Epidermal melanocyte (primary cell): ENCODE measurements at regions not wholly inside any gene's neighbourhood (a gene's known extent, or its start where the extent isn't known, plus 50 kb on each side); places are given as distances from the start of the nearest gene placed in this dataset.
"Not testable (repeated sequence)": the region's sequence is repeated elsewhere in the genome, so short reads cannot be mapped to it uniquely, and the experiment has no call there.

ENCODE experiments used
- DNase-seq: peaks from one replicate; pipeline ENCODE4 v3.0.0; 2011; ENCODE audit warnings: low spot score; ENCODE audit not compliant: insufficient read length

- DNase-seq: no peak
Observed at GRCh38 chr2:39875182-39875913, 96.3 kb upstream of the THUMPD2 start.

- no peak for DNase-seq
Observed at GRCh38 chr2:39874236-39874635, 95.2 kb upstream of the THUMPD2 start.

DNA sequence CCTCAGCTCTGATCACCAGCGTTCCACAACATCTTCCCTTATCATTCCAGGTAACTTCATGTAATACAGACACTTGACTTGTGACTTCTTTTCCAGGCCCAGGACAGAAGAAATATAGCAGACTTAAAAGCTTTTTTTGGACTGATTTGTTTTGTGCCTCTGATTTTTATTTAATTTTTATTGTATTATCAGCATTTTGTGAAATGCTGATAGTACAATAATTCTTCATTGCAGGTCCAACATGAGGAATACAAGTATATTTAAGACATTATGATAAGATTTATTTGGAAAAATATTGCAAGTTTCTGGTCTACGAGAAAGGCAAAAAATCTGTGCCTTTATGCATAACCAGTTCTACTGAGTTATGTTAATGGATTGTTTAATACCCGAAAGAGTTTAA lies 94.5 kb upstream of the THUMPD2 start:
- DNase-seq: no peak

- DNase-seq: no peak
Observed at GRCh38 chr2:39872748-39873147, 93.7 kb upstream of the THUMPD2 start.

GRCh38 chr2:39871291-39871761 lies 92.3 kb upstream of the THUMPD2 start:
- peak; percentile 52 for DNase-seq

GRCh38 chr2:39870871-39871270 lies 91.8 kb upstream of the THUMPD2 start:
- no peak for DNase-seq

- no peak for DNase-seq
Observed at GRCh38 chr2:39867268-39867667, 88.2 kb upstream of the THUMPD2 start.

GRCh38 chr2:39865751-39866150 lies 86.7 kb upstream of the THUMPD2 start:
- DNase-seq: no peak

DNA sequence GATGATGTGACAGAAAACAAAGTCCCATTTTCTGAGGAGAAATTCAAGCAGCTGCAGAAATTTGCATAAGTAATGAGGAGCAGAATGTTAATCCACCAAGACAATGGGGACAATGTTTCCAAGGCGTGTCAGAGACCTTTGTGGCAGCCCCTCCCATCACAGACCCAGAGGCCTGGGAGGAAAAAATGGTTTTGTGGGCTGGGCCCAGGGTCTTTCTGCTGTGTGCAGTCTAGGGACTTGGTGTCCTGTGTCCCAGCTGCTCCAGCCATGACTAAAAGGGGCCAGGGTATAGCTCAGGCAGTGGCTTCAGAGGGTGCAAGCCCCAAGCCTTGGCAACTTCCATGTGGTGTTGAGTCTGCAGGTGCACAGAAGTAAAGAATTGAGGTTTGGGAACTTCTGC lies 84.6 kb upstream of the THUMPD2 start:
- not testable (repeated sequence) for DNase-seq

DNA sequence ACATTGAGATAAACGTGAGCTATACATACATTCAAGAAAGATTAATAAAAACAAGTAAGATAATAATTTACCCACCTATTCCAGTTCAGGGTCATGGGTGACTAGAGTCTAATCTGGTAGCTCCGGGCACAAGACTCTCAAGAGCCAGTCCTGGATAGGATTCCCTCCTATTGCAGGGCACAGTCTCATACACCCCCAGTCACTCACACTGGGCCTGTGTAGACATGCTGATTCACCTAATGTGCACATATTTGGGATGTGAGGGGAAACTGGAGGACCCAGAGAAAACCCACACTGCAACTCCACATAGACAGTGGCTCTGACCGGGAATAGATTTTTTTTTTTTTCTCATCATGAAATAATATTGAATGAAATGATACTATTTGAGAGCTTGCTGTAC lies 81.5 kb upstream of the THUMPD2 start:
- DNase-seq: no peak

DNA sequence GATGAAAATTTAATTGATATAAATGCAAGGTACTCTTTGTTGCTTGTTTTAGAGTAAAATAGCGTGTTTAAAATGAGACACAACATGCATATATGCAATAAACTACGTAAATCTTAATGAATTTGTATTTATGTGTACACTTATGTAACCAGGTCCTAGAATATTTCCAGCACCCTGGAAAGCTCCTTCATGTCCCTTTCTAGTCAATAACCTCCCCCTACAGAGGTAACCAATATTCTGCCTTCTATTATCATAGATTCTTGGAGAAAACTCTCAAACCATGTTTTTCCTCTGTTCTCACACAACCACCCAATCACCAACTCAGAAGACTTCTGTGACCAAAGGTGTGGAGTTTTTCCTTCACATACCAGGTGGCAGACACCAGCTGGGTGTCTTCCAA lies 79.6 kb upstream of the THUMPD2 start:
- DNase-seq: no peak

GRCh38 chr2:39855856-39856255 lies 76.8 kb upstream of the THUMPD2 start:
- no peak for DNase-seq

DNA sequence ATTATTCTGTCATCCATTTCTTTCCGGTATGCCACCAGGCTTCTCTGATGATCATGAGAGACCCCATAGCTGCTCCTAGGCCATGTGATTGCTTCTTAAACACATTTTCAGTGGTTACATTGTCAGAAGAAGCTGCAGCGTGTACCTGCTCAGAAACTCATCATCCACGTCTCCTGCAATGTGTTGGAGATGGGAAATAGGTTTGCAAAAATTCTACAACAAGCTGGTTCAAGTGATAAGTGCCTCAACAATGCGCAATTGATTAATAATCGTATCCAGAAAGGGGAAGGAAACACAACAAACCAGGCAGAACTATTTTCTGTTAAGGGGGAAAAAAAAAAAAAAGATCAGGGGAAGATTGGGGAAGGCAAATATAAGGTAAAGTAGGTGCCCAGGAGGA lies 75.7 kb upstream of the THUMPD2 start:
- no peak for DNase-seq

GRCh38 chr2:39852831-39853230 lies 73.8 kb upstream of the THUMPD2 start:
- DNase-seq: no peak

DNA sequence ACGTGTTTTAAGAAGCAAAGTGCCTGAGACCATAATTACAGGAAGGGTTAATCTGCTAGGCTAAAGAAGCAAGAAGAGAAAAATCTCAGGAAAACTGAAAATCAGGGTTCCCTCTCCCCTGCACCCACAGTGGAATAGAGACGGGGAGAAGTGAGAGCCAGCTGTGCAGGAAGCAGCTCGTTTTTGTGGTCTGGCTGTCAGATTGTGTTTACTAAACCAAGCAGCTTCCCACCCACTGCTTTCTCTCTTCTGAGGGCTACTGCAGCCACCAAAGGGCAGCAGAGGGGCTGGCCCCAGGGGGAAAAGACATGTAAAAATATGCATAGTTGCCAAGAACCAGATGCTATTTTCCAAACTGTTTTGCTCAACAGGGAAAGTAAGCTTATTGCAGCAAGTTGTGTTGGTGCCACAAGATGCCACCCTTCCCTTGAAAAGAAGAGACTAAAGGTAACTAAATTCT lies 72.6 kb upstream of the THUMPD2 start:
- DNase-seq: no peak

DNA sequence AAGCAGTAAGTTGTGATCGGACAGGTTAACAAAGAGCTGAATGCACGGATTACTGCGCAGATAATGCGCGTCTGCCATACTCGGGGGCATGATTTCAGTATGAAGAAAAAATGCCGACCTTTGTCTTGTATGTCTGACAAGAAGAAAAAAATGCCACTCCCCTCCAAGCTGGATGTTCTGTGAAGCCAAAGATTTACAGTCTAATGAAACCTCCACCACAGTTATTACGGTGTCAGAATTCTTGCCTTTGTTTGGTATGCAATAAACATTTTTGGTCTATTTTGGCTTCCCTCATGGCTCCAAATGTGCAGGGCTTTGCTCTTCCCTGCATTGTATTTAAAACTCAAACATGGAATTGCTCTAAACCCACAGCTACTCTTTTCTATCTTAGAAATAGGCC lies 72.2 kb upstream of the THUMPD2 start:
- DNase-seq: no peak

DNA sequence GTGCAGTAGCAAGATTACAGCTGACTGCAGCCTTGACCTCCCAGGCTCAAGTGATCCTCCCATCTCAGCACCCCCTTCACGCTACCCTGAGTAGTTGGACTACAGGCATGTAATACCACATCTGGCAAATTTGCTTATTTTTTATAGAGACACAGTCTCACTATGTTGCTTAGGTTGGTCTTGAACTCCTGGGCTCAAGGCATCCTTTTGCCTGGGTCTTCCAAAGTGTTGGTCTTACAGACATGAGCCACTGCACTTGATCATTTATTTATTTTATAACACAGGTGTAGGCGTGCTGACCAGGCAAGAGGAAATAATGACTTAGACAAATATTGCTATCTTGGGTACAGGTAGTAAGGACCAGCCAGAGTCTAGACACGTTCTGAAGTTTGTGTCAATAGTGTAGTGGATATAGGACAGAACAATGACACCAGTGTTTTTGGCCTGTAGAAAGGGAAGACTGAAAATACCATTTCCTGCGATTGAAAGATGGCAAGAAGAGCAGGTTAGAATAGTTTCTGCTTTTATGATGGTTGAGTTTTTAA lies 71.0 kb upstream of the THUMPD2 start:
- DNase-seq: no peak

- DNase-seq: no peak
Observed at GRCh38 chr2:39849064-39849463, 70.0 kb upstream of the THUMPD2 start.

GRCh38 chr2:39845460-39846146 lies 66.5 kb upstream of the THUMPD2 start:
- no peak for DNase-seq

DNA sequence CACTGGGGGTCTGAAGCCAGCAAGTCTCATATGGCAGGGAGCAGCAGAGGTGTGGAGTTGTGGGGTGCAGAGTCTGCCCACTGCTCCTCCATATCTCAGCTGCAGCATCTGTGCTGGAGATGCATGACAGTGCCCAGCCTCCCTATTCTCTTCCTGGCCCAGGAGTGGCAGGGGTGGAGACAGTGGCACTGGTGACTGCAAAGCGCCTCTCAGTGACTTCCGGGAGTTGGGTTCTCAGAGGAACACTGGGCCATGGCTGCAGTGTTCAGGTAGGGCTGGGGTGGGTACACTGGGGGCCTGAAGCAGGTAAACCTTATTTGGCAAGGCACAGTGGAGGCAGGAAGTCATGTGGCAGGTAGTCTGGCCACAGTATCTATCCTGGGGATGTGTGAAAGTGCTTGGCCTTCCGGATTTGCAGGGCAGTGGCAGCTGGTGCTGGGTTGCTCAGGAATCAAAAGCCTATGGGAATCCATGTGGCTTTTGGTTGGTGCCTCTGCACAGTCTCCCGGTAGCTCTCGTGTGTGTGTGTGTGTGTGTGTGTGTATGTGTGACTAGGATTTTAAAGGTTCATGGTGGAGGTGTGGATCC lies 60.3 kb upstream of the THUMPD2 start:
- no peak for DNase-seq

DNA sequence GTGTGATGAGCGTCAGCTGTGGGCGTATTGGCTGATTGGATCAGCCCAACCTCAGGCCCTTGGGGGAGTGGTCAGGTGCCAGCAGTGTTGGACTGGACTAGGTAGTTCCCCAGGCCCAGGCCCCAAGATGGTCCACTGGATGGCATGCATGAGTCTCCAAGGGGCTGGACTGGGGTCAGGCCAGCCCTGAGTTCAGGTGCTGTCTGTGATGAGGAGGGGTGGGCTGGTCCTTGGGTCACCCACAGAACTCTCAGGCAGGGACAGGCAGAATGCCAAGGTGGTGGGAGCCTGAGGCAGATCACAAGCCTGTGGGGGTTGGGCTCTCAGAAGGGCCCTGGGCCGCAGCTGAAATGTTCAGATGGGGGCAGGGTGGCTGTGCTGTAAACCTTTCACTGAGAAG lies 59.5 kb upstream of the THUMPD2 start:
- DNase-seq: no peak

GRCh38 chr2:39837856-39838453 lies 58.9 kb upstream of the THUMPD2 start:
- DNase-seq: no peak
